ENCODE measurements at regions not wholly inside any gene's neighbourhood (a gene's known extent, or its start where the extent isn't known, plus 50 kb on each side); places are given as distances from the start of the nearest gene placed in this dataset.

- TF ChIP-seq CTCF (IDR thresholded peaks at IDR 0.05; ENCODE audit: partially characterized antibody, unreplicated experiment): no peak
- no peaks in the 10 kb centered on the region for H3K4me1 Mint-ChIP-seq (ENCODE audit: low read depth, unreplicated experiment)
- no peaks in the 10 kb centered on the region for H3K9me3 Mint-ChIP-seq (ENCODE audit: unreplicated experiment)
- no peak overlapping the region for H3K4me3 Mint-ChIP-seq (ENCODE audit: unreplicated experiment)
- H3K36me3 Mint-ChIP-seq (ENCODE audit: unreplicated experiment): no peaks in the 10 kb centered on the region
- no peaks in the 10 kb centered on the region for H3K27me3 Mint-ChIP-seq (ENCODE audit: unreplicated experiment)
- DNase-seq: no peak
- no peak overlapping the region for H3K27ac Mint-ChIP-seq (ENCODE audit: unreplicated experiment)
Measured at GRCh38 chr1:198437332-198437731, 103.1 kb downstream of the ATP6V1G3 start.

DNA sequence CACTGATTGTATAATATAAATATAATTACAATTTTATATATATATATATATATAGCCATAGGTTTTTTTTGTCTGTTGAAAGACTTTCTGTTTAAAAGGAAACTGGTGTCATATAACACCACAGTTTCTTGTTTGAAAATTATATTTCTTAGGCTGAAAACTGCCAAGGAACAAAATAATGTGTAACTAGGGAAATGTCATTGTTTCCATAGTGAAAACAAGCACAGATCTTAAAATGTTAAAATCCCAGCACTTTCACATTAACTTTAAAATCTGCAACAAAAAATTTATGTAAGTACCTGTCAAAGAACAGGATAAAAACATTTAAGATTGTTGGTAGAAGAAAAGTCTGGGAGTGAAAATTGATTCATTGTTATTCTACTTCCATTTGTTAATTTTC is 104.2 kb downstream of the ATP6V1G3 start:
- Mint-ChIP-seq H3K27me3 (ENCODE audit: unreplicated experiment) (no peaks in the 10 kb centered on the region), H3K27ac (ENCODE audit: unreplicated experiment) (no peak overlapping the region), H3K9me3 (ENCODE audit: unreplicated experiment) (peaks cover 1% of the 10 kb centered on the region), H3K36me3 (ENCODE audit: unreplicated experiment) (no peaks in the 10 kb centered on the region), H3K4me3 (ENCODE audit: unreplicated experiment) (no peak overlapping the region), H3K4me1 (ENCODE audit: low read depth, unreplicated experiment) (no peaks in the 10 kb centered on the region)
- DNase-seq: no peak
- TF ChIP-seq CTCF (IDR thresholded peaks at IDR 0.05; ENCODE audit: partially characterized antibody, unreplicated experiment): no peak

DNA sequence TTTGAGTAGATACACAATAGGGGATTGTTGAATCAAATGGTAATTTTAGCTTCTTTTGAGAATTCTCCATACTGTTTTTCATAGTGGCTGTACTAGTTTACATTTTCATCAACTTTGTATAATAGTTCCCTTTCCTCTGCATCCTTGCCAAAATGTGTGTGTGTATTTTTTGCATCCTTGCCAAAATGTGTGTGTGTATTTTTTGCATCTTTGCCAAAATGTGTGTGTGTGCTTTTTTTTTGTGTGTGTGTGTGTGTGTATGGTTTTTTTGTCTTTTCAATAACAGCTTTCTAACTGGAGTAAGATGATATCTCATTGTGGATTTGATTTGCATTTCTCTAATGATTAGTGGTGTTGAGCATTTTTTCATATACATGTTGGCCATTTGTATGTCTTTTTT is 105.4 kb downstream of the ATP6V1G3 start:
- H3K27me3 Mint-ChIP-seq (ENCODE audit: unreplicated experiment): no peaks in the 10 kb centered on the region
- H3K27ac Mint-ChIP-seq (ENCODE audit: unreplicated experiment): no peak overlapping the region
- TF ChIP-seq CTCF (IDR thresholded peaks at IDR 0.05; ENCODE audit: partially characterized antibody, unreplicated experiment): no peak
- no peak for DNase-seq
- no peaks in the 10 kb centered on the region for H3K36me3 Mint-ChIP-seq (ENCODE audit: unreplicated experiment)
- no peaks in the 10 kb centered on the region for H3K4me1 Mint-ChIP-seq (ENCODE audit: low read depth, unreplicated experiment)
- peaks cover 1% of the 10 kb centered on the region for H3K9me3 Mint-ChIP-seq (ENCODE audit: unreplicated experiment)
- no peak overlapping the region for H3K4me3 Mint-ChIP-seq (ENCODE audit: unreplicated experiment)

- H3K4me3 Mint-ChIP-seq (ENCODE audit: unreplicated experiment): no peak overlapping the region
- H3K9me3 Mint-ChIP-seq (ENCODE audit: unreplicated experiment): no peaks in the 10 kb centered on the region
- H3K4me1 Mint-ChIP-seq (ENCODE audit: low read depth, unreplicated experiment): no peaks in the 10 kb centered on the region
- no peaks in the 10 kb centered on the region for H3K27me3 Mint-ChIP-seq (ENCODE audit: unreplicated experiment)
- no peaks in the 10 kb centered on the region for H3K36me3 Mint-ChIP-seq (ENCODE audit: unreplicated experiment)
- no peak overlapping the region for H3K27ac Mint-ChIP-seq (ENCODE audit: unreplicated experiment)
- no peak for TF ChIP-seq CTCF (IDR thresholded peaks at IDR 0.05; ENCODE audit: partially characterized antibody, unreplicated experiment)
- no peak for DNase-seq
Measured at GRCh38 chr1:198424441-198424840, 116.0 kb downstream of the ATP6V1G3 start.

GRCh38 chr1:198423673-198424072 is 116.8 kb downstream of the ATP6V1G3 start:
- no peaks in the 10 kb centered on the region for H3K9me3 Mint-ChIP-seq (ENCODE audit: unreplicated experiment)
- TF ChIP-seq CTCF (IDR thresholded peaks at IDR 0.05; ENCODE audit: partially characterized antibody, unreplicated experiment): no peak

More at GRCh38 chr1:198423673-198424072, 116.8 kb downstream of the ATP6V1G3 start:
- no peaks in the 10 kb centered on the region for H3K36me3 Mint-ChIP-seq (ENCODE audit: unreplicated experiment)
- DNase-seq: no peak
- no peaks in the 10 kb centered on the region for H3K4me1 Mint-ChIP-seq (ENCODE audit: low read depth, unreplicated experiment)
- H3K27ac Mint-ChIP-seq (ENCODE audit: unreplicated experiment): no peak overlapping the region
- H3K27me3 Mint-ChIP-seq (ENCODE audit: unreplicated experiment): no peaks in the 10 kb centered on the region
- no peak overlapping the region for H3K4me3 Mint-ChIP-seq (ENCODE audit: unreplicated experiment)
